ENCODE measurements at regions not wholly inside any gene's neighbourhood (a gene's known extent, or its start where the extent isn't known, plus 50 kb on each side); places are given as distances from the start of the nearest gene placed in this dataset.
"Not testable (repeated sequence)": the region's sequence is repeated elsewhere in the genome, so short reads cannot be mapped to it uniquely, and the experiment has no call there.

GRCh38 chr5:83800201-83800600, 79.5 kb upstream of the HAPLN1 start:
- DNase-seq = no peak

GRCh38 chr5:83799020-83799419, 78.4 kb upstream of the HAPLN1 start:
- not testable (repeated sequence) for DNase-seq

GRCh38 chr5:83789371-83789770, 68.7 kb upstream of the HAPLN1 start:
- no peak for DNase-seq

GRCh38 chr5:83787631-83788030, 67.0 kb upstream of the HAPLN1 start:
- no peak for DNase-seq

- DNase-seq = no peak
Observed at GRCh38 chr5:83785176-83785668, 64.6 kb upstream of the HAPLN1 start.

GRCh38 chr5:83780699-83781350, 60.2 kb upstream of the HAPLN1 start:
- DNase-seq = no peak

GRCh38 chr5:83777856-83778255, 57.2 kb upstream of the HAPLN1 start:
- DNase-seq = no peak

- no peak for DNase-seq
Observed at GRCh38 chr5:83776437-83777031, 55.9 kb upstream of the HAPLN1 start.
